ENCODE measurements at regions not wholly inside any gene's neighbourhood (a gene's known extent, or its start where the extent isn't known, plus 50 kb on each side); places are given as distances from the start of the nearest gene placed in this dataset.

DNA sequence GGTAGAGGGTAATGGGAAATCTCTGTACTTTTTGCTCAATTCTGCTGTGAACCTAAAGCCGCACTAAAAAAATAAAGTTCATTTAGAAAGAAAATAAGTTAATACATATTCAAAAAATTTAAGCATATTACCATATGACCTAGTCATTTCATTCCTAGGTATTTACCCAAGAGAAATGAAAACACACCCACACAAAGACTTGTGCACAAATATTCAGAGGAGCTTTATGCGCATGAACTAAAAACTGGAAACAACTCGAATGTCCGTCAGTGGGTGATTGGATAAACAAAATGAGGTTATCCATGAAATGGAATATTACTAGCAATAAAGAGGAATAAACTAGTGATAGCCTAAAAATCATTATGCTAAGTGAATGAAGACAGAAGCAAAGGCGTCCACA lies 62.6 kb upstream of the ZNRF2 start:
- H3K27ac Mint-ChIP-seq = no peak overlapping the region
- peaks cover 4% of the 10 kb centered on the region for H3K27me3 Mint-ChIP-seq (ENCODE audit: insufficient read depth, low read depth, poor library complexity)
- Histone ChIP-seq H3F3A (replicated peaks; ENCODE audit: low read depth) (no peaks in the 10 kb centered on the region), H3K36me3 (ENCODE audit: insufficient read depth) (no peaks in the 10 kb centered on the region), H4K20me1 (replicated peaks; ENCODE audit: insufficient read depth) (no peaks in the 10 kb centered on the region), H3K4me3 (no peak overlapping the region), H3K4me1 (ENCODE audit: insufficient read depth) (no peaks in the 10 kb centered on the region), H3K27me3 (ENCODE audit: insufficient read depth) (no peaks in the 10 kb centered on the region), H3K79me2 (replicated peaks; ENCODE audit: insufficient read depth) (no peaks in the 10 kb centered on the region), H2AFZ (no peak overlapping the region), H3K4me2 (no peak overlapping the region), H3K9me2 (ENCODE audit: insufficient read depth) (0 out of 2 replicates have a peak, but pooled peaks cover 7% of the 10 kb centered on the region), H3K27ac (ENCODE audit: low read depth) (no peak overlapping the region)
- DNase-seq (ENCODE audit: low spot score) (no peak), ATAC-seq (no peak)
- H3K9me3 Mint-ChIP-seq = peaks cover 3% of the 10 kb centered on the region; the same call in 1 of the 3 replicates
- H3K4me1 Mint-ChIP-seq = peaks cover 10% of the 10 kb centered on the region; the same call in 2 of the 3 replicates
- no peaks in the 10 kb centered on the region for H3K36me3 Mint-ChIP-seq (ENCODE audit: low read depth)
- H3K4me3 Mint-ChIP-seq = no peak overlapping the region
- TF ChIP-seq CREB1 (CRISPR knock-in tag; IDR thresholded peaks at IDR 0.05; ENCODE audit: low read depth) = no peak
- no peak for TF ChIP-seq STAT1 (IDR thresholded peaks at IDR 0.05; ENCODE audit: unreplicated experiment)
- no peak for TF ChIP-seq ZNF114 (CRISPR knock-in tag; IDR thresholded peaks at IDR 0.05)
- TF ChIP-seq NANOG (IDR thresholded peaks at IDR 0.05; ENCODE audit: borderline replicate concordance) = no peak
- TF ChIP-seq EZH2 (IDR thresholded peaks at IDR 0.05; ENCODE audit: low read depth, unreplicated experiment) = no peak
- TF ChIP-seq, protein P1, sequence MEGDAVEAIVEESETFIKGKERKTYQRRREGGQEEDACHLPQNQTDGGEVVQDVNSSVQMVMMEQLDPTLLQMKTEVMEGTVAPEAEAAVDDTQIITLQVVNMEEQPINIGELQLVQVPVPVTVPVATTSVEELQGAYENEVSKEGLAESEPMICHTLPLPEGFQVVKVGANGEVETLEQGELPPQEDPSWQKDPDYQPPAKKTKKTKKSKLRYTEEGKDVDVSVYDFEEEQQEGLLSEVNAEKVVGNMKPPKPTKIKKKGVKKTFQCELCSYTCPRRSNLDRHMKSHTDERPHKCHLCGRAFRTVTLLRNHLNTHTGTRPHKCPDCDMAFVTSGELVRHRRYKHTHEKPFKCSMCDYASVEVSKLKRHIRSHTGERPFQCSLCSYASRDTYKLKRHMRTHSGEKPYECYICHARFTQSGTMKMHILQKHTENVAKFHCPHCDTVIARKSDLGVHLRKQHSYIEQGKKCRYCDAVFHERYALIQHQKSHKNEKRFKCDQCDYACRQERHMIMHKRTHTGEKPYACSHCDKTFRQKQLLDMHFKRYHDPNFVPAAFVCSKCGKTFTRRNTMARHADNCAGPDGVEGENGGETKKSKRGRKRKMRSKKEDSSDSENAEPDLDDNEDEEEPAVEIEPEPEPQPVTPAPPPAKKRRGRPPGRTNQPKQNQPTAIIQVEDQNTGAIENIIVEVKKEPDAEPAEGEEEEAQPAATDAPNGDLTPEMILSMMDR (conservative IDR thresholded peaks at IDR 0.05; ENCODE audit: low read depth in 2 of 2) = no peak
- TF ChIP-seq, protein P2, sequence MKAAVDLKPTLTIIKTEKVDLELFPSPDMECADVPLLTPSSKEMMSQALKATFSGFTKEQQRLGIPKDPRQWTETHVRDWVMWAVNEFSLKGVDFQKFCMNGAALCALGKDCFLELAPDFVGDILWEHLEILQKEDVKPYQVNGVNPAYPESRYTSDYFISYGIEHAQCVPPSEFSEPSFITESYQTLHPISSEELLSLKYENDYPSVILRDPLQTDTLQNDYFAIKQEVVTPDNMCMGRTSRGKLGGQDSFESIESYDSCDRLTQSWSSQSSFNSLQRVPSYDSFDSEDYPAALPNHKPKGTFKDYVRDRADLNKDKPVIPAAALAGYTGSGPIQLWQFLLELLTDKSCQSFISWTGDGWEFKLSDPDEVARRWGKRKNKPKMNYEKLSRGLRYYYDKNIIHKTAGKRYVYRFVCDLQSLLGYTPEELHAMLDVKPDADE (IDR thresholded peaks at IDR 0.05) = no peak
- no peak for TF ChIP-seq POLR2AphosphoS5 (IDR thresholded peaks at IDR 0.05; ENCODE audit: low read depth)
- TF ChIP-seq, protein P3, sequence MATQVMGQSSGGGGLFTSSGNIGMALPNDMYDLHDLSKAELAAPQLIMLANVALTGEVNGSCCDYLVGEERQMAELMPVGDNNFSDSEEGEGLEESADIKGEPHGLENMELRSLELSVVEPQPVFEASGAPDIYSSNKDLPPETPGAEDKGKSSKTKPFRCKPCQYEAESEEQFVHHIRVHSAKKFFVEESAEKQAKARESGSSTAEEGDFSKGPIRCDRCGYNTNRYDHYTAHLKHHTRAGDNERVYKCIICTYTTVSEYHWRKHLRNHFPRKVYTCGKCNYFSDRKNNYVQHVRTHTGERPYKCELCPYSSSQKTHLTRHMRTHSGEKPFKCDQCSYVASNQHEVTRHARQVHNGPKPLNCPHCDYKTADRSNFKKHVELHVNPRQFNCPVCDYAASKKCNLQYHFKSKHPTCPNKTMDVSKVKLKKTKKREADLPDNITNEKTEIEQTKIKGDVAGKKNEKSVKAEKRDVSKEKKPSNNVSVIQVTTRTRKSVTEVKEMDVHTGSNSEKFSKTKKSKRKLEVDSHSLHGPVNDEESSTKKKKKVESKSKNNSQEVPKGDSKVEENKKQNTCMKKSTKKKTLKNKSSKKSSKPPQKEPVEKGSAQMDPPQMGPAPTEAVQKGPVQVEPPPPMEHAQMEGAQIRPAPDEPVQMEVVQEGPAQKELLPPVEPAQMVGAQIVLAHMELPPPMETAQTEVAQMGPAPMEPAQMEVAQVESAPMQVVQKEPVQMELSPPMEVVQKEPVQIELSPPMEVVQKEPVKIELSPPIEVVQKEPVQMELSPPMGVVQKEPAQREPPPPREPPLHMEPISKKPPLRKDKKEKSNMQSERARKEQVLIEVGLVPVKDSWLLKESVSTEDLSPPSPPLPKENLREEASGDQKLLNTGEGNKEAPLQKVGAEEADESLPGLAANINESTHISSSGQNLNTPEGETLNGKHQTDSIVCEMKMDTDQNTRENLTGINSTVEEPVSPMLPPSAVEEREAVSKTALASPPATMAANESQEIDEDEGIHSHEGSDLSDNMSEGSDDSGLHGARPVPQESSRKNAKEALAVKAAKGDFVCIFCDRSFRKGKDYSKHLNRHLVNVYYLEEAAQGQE (IDR thresholded peaks at IDR 0.05; ENCODE audit: unreplicated experiment) = no peak
- no peak for TF ChIP-seq ZNF331 (CRISPR knock-in tag; IDR thresholded peaks at IDR 0.05; ENCODE audit: low read depth)
- TF ChIP-seq, protein P4, sequence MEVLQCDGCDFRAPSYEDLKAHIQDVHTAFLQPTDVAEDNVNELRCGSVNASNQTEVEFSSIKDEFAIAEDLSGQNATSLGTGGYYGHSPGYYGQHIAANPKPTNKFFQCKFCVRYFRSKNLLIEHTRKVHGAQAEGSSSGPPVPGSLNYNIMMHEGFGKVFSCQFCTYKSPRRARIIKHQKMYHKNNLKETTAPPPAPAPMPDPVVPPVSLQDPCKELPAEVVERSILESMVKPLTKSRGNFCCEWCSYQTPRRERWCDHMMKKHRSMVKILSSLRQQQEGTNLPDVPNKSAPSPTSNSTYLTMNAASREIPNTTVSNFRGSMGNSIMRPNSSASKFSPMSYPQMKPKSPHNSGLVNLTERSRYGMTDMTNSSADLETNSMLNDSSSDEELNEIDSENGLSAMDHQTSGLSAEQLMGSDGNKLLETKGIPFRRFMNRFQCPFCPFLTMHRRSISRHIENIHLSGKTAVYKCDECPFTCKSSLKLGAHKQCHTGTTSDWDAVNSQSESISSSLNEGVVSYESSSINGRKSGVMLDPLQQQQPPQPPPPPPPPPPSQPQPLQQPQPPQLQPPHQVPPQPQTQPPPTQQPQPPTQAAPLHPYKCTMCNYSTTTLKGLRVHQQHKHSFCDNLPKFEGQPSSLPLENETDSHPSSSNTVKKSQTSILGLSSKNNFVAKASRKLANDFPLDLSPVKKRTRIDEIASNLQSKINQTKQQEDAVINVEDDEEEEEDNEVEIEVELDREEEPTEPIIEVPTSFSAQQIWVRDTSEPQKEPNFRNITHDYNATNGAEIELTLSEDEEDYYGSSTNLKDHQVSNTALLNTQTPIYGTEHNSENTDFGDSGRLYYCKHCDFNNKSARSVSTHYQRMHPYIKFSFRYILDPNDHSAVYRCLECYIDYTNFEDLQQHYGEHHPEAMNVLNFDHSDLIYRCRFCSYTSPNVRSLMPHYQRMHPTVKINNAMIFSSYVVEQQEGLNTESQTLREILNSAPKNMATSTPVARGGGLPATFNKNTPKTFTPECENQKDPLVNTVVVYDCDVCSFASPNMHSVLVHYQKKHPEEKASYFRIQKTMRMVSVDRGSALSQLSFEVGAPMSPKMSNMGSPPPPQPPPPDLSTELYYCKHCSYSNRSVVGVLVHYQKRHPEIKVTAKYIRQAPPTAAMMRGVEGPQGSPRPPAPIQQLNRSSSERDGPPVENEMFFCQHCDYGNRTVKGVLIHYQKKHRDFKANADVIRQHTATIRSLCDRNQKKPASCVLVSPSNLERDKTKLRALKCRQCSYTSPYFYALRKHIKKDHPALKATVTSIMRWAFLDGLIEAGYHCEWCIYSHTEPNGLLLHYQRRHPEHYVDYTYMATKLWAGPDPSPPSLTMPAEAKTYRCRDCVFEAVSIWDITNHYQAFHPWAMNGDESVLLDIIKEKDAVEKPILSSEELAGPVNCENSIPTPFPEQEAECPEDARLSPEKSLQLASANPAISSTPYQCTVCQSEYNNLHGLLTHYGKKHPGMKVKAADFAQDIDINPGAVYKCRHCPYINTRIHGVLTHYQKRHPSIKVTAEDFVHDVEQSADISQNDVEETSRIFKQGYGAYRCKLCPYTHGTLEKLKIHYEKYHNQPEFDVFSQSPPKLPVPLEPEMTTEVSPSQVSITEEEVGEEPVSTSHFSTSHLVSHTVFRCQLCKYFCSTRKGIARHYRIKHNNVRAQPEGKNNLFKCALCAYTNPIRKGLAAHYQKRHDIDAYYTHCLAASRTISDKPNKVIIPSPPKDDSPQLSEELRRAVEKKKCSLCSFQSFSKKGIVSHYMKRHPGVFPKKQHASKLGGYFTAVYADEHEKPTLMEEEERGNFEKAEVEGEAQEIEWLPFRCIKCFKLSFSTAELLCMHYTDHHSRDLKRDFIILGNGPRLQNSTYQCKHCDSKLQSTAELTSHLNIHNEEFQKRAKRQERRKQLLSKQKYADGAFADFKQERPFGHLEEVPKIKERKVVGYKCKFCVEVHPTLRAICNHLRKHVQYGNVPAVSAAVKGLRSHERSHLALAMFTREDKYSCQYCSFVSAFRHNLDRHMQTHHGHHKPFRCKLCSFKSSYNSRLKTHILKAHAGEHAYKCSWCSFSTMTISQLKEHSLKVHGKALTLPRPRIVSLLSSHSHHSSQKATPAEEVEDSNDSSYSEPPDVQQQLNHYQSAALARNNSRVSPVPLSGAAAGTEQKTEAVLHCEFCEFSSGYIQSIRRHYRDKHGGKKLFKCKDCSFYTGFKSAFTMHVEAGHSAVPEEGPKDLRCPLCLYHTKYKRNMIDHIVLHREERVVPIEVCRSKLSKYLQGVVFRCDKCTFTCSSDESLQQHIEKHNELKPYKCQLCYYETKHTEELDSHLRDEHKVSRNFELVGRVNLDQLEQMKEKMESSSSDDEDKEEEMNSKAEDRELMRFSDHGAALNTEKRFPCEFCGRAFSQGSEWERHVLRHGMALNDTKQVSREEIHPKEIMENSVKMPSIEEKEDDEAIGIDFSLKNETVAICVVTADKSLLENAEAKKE (CRISPR knock-in tag; IDR thresholded peaks at IDR 0.05) = no peak
- no peak for TF ChIP-seq JUNB (IDR thresholded peaks at IDR 0.05; ENCODE audit: unreplicated experiment)
- TF ChIP-seq EZH2phosphoT487 (IDR thresholded peaks at IDR 0.05; ENCODE audit: unreplicated experiment) = no peak

Data from GM23338 (cell line).